CD4-positive, alpha-beta T cell treated with Interleukin-10 for 1 hour (primary cell): ENCODE measurements at regions not wholly inside any gene's neighbourhood (a gene's known extent, or its start where the extent isn't known, plus 50 kb on each side); places are given as distances from the start of the nearest gene placed in this dataset.
"Not testable (repeated sequence)": the region's sequence is repeated elsewhere in the genome, so short reads cannot be mapped to it uniquely, and the experiment has no call there.

Experiments
- DNase-seq: peaks from one replicate; pipeline ENCODE4 v3.0.0-alpha.2; 2020

- DNase-seq = not testable (repeated sequence)
Observed at GRCh38 chr7:76971201-76971600, 61.0 kb downstream of the SPDYE17 start.

- not testable (repeated sequence) for DNase-seq
Observed at GRCh38 chr7:76969892-76970291, 62.3 kb downstream of the SPDYE17 start.

- DNase-seq = not testable (repeated sequence)
Observed at GRCh38 chr7:76965731-76966548, 66.2 kb downstream of the SPDYE17 start.

- DNase-seq = not testable (repeated sequence)
Observed at GRCh38 chr7:76964050-76964449, 68.1 kb downstream of the SPDYE17 start.

- not testable (repeated sequence) for DNase-seq
Observed at GRCh38 chr7:76963061-76963460, 69.1 kb downstream of the SPDYE17 start.

GRCh38 chr7:76960400-76960986 is 71.7 kb downstream of the SPDYE17 start:
- not testable (repeated sequence) for DNase-seq

GRCh38 chr7:76959573-76960399 is 72.4 kb downstream of the SPDYE17 start:
- DNase-seq = not testable (repeated sequence)

GRCh38 chr7:76956531-76956930 is 75.6 kb downstream of the SPDYE17 start:
- not testable (repeated sequence) for DNase-seq

- not testable (repeated sequence) for DNase-seq
Observed at GRCh38 chr7:76955124-76955523, 77.0 kb downstream of the SPDYE17 start.

- not testable (repeated sequence) for DNase-seq
Observed at GRCh38 chr7:76944603-76945002, 87.6 kb downstream of the SPDYE17 start.

- DNase-seq = not testable (repeated sequence)
Observed at GRCh38 chr7:76941809-76942765, 90.1 kb downstream of the SPDYE17 start.

- not testable (repeated sequence) for DNase-seq
Observed at GRCh38 chr7:76937781-76938180, 94.4 kb downstream of the SPDYE17 start.

- DNase-seq = not testable (repeated sequence)
Observed at GRCh38 chr7:76937330-76937729, 94.8 kb downstream of the SPDYE17 start.

- not testable (repeated sequence) for DNase-seq
Observed at GRCh38 chr7:76936346-76936745, 95.8 kb downstream of the SPDYE17 start.

- not testable (repeated sequence) for DNase-seq
Observed at GRCh38 chr7:76934711-76935110, 97.5 kb downstream of the SPDYE17 start.

- DNase-seq = not testable (repeated sequence)
Observed at GRCh38 chr7:76932957-76933356, 99.2 kb downstream of the SPDYE17 start.

GRCh38 chr7:76931441-76931840 is 100.7 kb downstream of the SPDYE17 start:
- not testable (repeated sequence) for DNase-seq

GRCh38 chr7:76930416-76930815 is 101.7 kb downstream of the SPDYE17 start:
- not testable (repeated sequence) for DNase-seq

GRCh38 chr7:76928751-76929150 is 103.4 kb downstream of the SPDYE17 start:
- DNase-seq = not testable (repeated sequence)

GRCh38 chr7:76927741-76928393 is 104.3 kb downstream of the SPDYE17 start:
- not testable (repeated sequence) for DNase-seq

GRCh38 chr7:76926416-76926815 is 105.7 kb downstream of the SPDYE17 start:
- not testable (repeated sequence) for DNase-seq
